ENCODE measurements at regions not wholly inside any gene's neighbourhood (a gene's known extent, or its start where the extent isn't known, plus 50 kb on each side); places are given as distances from the start of the nearest gene placed in this dataset.
A peak's percentile ranks its signal among the peaks of the same experiment; 100 is the strongest.
"Not testable (repeated sequence)": the region's sequence is repeated elsewhere in the genome, so short reads cannot be mapped to it uniquely, and the experiment has no call there.

GRCh38 chrX:65927386-65927785 is 112.5 kb downstream of the VSIG4 start:
- TF ChIP-seq SIN3A (IDR thresholded peaks at IDR 0.05; ENCODE audit: low read depth); EZH2 (IDR thresholded peaks at IDR 0.05); CTCF (IDR thresholded peaks at IDR 0.05 in 2 of 3, conservative IDR thresholded peaks at IDR 0.05 in 1 of 3; ENCODE audit: borderline replicate concordance in 1 of 3, insufficient read depth in 1 of 3, low read depth in 2 of 3, low read length in 2 of 3); ATF3 (IDR thresholded peaks at IDR 0.05); POLR2A (IDR thresholded peaks at IDR 0.05; ENCODE audit: borderline replicate concordance, extremely low read depth, insufficient read depth, insufficient read length); RAD21 (IDR thresholded peaks at IDR 0.05; ENCODE audit: low read depth); POLR2AphosphoS5 (IDR thresholded peaks at IDR 0.05; ENCODE audit: low read depth, low read length); ZBTB33 (IDR thresholded peaks at IDR 0.05; ENCODE audit: extremely low read depth, insufficient replicate concordance, low read length); SRF (IDR thresholded peaks at IDR 0.05; ENCODE audit: low read depth); REST (IDR thresholded peaks at IDR 0.05; ENCODE audit: low read depth): not testable (repeated sequence)
- TF ChIP-seq FOSL1 (IDR thresholded peaks at IDR 0.05; ENCODE audit: low read depth) (peak; percentile 25; the same call in 1 of the 2 replicates), JUND (IDR thresholded peaks at IDR 0.05) (peak; percentile 22; the same call in 1 of the 2 replicates)
